Activated T-cell treated with anti-CD3 and anti-CD28 coated beads, Interleukin-2, amount 50 U/mL, for 72 hours (primary cell): ENCODE measurements at regions not wholly inside any gene's neighbourhood (a gene's known extent, or its start where the extent isn't known, plus 50 kb on each side); places are given as distances from the start of the nearest gene placed in this dataset.

Experiments
- ATAC-seq, 2 donors: fragments of 150-1000 bp; cut with Tn5 transposase; replicated peaks in 1 of 2; 2 replicates each; pipeline ENCODE4 v1.10.0; 2021; ENCODE audit warnings: moderate library complexity in 2 of 2, mild to moderate bottlenecking in 1 of 2
- DNase-seq, 2 donors: peaks; one replicate each; pipeline ENCODE4 v3.0.0; 2021 to 2022; ENCODE audit warnings: mixed read lengths in 1 of 2
- H3K27ac Mint-ChIP-seq: one replicate; pipeline ENCODE4 v1.8.0; 2022; ENCODE audit warnings: mild to moderate bottlenecking, moderate library complexity, mixed read lengths
- H3K27me3 Mint-ChIP-seq: one replicate; pipeline ENCODE4 v1.8.0; 2022; ENCODE audit warnings: low read depth, mixed read lengths
- H3K36me3 Mint-ChIP-seq, 2 donors: one replicate each; pipeline ENCODE4 v1.8.0; 2022; ENCODE audit warnings: mixed read lengths in 2 of 2, mild to moderate bottlenecking in 1 of 2; ENCODE audit not compliant: insufficient read depth in 2 of 2
- H3K4me1 Mint-ChIP-seq: one replicate; pipeline ENCODE4 v1.8.0; 2022; ENCODE audit warnings: low read depth, mixed read lengths
- H3K4me3 Mint-ChIP-seq, 2 donors: one replicate each; pipeline ENCODE4 v1.8.0; 2022; ENCODE audit warnings: mild to moderate bottlenecking in 2 of 2, mixed read lengths in 2 of 2, moderate library complexity in 2 of 2
- H3K9me3 Mint-ChIP-seq, 2 donors: one replicate each; pipeline ENCODE4 v1.8.0; 2022; ENCODE audit warnings: mixed read lengths in 2 of 2

DNA sequence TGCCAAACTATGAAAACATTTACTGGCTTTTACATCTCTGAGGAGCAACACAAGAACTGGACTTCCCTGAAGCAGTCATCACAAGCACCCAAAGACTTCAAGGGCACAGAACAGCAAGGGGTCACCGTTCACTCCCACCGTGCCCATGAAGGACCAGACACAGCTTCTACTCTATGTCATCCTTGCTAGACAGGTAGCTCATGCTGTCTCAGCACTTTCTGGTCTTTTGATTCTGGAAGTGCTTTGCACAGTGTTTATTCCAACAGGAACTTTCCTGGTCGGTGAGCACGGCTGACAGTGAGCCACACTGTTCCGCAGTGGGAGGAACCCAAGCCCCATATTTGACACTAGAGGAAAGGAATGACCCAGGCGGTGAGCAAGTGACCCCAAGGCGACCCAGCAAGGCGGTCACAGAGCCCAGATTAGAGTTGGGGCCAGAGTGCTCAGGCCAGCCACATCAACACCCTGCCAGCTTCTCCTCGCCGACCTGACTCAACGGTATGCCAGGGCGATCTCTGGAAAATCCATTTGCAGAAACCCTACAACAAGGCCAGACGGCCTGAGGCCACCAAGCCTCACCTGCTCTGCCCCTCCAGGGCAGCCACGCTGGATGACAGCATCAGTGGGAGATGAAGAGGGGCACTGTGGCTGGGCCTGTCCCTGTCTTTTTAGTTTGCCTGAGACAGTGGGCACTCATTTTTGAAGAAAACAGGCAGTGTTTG lies 318.6 kb downstream of the TCERG1L start:
- no peaks in the 10 kb centered on the region for H3K36me3 Mint-ChIP-seq
- peaks cover 10% of the 10 kb centered on the region for H3K27me3 Mint-ChIP-seq
- no peaks in the 10 kb centered on the region for H3K4me1 Mint-ChIP-seq
- no peak overlapping the region for H3K27ac Mint-ChIP-seq
- H3K4me3 Mint-ChIP-seq: no peak overlapping the region
- ATAC-seq (no peak), DNase-seq (no peak)
- H3K9me3 Mint-ChIP-seq: peaks cover 1 to 4% of the 10 kb centered on the region in 2 donors

DNA sequence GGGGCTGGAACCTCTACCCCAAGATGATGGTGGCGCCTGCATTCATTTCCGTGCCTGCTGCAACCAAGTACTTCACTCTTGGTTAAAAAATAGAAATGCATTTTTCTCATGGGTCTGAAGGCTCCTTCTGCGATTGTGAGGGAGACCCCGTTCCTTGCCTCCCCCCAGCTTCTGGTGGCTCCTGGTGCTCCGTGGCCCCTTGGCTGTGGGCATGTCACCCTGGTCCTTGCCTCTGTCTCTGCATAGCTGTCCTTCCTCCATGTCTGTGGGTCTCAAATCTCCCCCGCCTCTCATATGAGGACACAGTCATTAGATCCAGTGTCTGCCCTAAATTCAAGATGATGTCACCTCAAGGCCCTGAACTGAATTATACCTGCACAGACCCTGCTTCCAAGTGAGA lies 317.9 kb downstream of the TCERG1L start:
- Mint-ChIP-seq H3K27me3 (peaks cover 10% of the 10 kb centered on the region), H3K9me3 (peaks cover 1 to 4% of the 10 kb centered on the region in 2 donors), H3K36me3 (no peaks in the 10 kb centered on the region), H3K4me3 (no peak overlapping the region), H3K4me1 (no peaks in the 10 kb centered on the region), H3K27ac (no peak overlapping the region)
- no peak for DNase-seq
- no peak for ATAC-seq

DNA sequence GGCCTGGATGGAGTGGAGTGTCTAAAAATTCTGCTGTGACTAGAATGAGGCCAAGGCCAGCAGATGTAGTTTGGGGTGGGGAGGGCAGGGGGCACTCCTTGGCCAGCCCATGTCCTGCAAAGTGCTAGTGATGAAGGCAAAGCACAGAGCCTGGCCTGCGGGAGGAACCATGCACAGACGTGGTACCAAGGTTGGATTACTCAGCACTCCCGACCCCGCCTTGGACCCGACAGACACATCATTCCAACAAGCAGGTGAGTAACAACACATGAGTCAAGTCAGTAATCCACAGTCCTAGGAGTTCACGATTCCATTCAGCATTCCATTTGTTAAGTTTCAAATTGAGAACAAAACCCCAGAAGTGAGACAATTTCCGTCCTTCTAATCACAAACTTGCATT lies 317.3 kb downstream of the TCERG1L start:
- DNase-seq (no peak), ATAC-seq (no peak)
- peaks cover 10% of the 10 kb centered on the region for H3K27me3 Mint-ChIP-seq
- no peak overlapping the region for H3K4me3 Mint-ChIP-seq
- H3K27ac Mint-ChIP-seq: no peak overlapping the region
- H3K36me3 Mint-ChIP-seq: no peaks in the 10 kb centered on the region
- no peaks in the 10 kb centered on the region for H3K4me1 Mint-ChIP-seq
- peaks cover 1 to 4% of the 10 kb centered on the region in 2 donors for H3K9me3 Mint-ChIP-seq

DNA sequence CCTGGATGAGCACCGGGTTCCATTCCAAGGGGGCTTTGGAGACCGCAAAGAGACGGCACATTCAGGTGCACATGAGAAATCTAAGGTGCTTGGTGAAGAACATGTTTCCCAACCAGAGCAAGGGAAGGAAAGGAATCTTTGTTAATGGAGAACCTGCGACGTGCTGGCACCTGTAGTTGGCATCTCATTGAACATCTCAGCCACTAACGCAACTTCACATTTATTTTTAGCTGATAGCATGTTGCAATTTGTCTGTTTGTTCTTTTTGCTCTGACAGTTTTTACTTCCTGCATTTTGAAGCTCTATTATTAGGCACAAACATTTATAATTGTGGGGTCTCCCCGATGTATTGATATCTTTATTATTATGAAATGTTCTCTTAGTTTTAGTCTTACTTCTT lies 316.7 kb downstream of the TCERG1L start:
- no peaks in the 10 kb centered on the region for H3K36me3 Mint-ChIP-seq
- H3K27me3 Mint-ChIP-seq: peaks cover 10% of the 10 kb centered on the region
- peaks cover 1 to 4% of the 10 kb centered on the region in 2 donors for H3K9me3 Mint-ChIP-seq
- ATAC-seq (no peak), DNase-seq (no peak)
- no peak overlapping the region for H3K27ac Mint-ChIP-seq
- no peak overlapping the region for H3K4me3 Mint-ChIP-seq
- no peaks in the 10 kb centered on the region for H3K4me1 Mint-ChIP-seq

DNA sequence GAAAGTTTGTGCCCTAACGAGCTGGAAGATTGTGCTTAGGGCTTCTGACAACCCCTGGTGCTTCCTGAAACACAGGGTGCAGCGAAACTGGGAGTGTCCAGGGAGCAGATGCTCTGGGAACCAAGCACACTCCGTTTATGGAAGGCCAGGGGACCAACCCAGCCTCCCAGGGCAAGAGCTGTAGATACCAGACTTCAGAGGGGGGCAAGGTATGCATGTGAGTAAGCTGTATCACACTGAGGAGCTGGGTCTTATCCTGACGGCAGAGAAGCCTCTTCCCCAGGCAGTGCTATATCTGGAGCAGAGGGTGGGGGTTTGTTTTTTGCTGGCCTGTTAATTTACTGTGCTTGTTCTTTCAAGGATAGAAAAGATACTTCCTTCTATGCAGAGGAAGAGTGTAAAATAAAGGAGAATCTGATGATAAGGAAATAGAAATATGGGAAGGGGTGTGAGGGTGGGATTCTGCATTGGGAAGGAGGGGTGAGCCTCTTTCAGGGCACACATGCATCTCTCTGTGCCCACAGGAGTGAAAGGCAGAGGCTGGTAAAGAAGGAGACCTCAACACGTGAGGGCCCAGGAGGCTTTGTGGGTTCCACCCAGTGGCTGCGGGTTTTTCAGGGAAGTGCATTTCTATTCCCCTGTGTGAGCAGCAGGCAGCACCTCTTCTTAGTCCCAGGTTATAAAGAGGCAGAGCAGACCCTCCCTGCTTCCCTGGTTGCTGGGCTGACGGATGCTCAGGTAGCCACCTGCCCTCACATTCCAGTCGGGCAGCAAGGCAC lies 314.1 kb downstream of the TCERG1L start:
- no peak overlapping the region for H3K4me3 Mint-ChIP-seq
- no peak overlapping the region for H3K27ac Mint-ChIP-seq
- no peaks in the 10 kb centered on the region for H3K36me3 Mint-ChIP-seq
- no peaks in the 10 kb centered on the region for H3K4me1 Mint-ChIP-seq
- peaks cover 1 to 4% of the 10 kb centered on the region in 2 donors for H3K9me3 Mint-ChIP-seq
- H3K27me3 Mint-ChIP-seq: peaks cover 10% of the 10 kb centered on the region
- DNase-seq: no peak
- no peak for ATAC-seq

DNA sequence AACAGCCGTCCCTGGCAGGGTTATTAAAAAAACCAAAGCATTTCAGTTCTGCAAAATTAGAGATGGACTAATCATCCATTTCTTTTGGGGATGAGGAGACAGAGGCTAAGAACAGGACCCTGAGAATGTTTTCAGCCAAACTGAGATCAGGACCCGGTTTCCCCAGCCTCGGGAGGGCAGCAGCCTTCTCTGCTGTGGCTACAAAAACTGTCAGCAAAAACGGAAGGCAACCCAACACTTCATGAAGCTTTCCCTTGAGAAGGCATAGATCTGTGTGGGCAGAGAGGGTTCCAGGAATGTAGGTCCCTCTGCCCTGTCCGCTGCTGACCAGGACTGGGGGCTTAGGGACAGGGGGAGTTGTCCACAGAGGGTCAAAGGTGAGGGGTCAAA lies 313.5 kb downstream of the TCERG1L start:
- H3K27me3 Mint-ChIP-seq: peaks cover 10% of the 10 kb centered on the region
- DNase-seq: no peak
- H3K27ac Mint-ChIP-seq: no peak overlapping the region
- no peaks in the 10 kb centered on the region for H3K36me3 Mint-ChIP-seq
- no peak overlapping the region for H3K4me3 Mint-ChIP-seq
- H3K9me3 Mint-ChIP-seq: peaks cover 1 to 4% of the 10 kb centered on the region in 2 donors
- ATAC-seq: no peak
- no peaks in the 10 kb centered on the region for H3K4me1 Mint-ChIP-seq

DNA sequence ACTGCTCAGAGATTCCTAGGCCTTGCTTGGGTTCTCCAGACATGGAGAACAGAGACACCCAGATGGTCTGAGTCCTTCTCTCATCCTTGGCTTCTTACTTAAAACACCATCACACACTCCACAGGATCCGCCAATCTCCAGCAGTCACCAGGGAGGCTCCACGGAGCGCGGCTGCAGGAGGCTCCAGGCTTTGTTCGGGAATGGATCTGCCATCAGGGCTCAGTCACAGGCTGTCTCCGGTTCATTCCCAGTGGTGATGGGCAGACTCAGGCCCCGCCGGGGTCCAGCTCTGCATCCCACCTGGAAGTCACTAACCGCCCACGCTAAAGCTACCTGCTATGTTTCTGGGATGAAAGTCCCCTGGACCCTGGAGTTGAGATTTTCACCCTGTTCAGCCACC lies 312.9 kb downstream of the TCERG1L start:
- peaks cover 10% of the 10 kb centered on the region for H3K27me3 Mint-ChIP-seq
- no peaks in the 10 kb centered on the region for H3K36me3 Mint-ChIP-seq
- H3K9me3 Mint-ChIP-seq: peaks cover 1 to 4% of the 10 kb centered on the region in 2 donors
- ATAC-seq: no peak
- no peaks in the 10 kb centered on the region for H3K4me1 Mint-ChIP-seq
- DNase-seq: no peak
- H3K27ac Mint-ChIP-seq: no peak overlapping the region
- H3K4me3 Mint-ChIP-seq: no peak overlapping the region

DNA sequence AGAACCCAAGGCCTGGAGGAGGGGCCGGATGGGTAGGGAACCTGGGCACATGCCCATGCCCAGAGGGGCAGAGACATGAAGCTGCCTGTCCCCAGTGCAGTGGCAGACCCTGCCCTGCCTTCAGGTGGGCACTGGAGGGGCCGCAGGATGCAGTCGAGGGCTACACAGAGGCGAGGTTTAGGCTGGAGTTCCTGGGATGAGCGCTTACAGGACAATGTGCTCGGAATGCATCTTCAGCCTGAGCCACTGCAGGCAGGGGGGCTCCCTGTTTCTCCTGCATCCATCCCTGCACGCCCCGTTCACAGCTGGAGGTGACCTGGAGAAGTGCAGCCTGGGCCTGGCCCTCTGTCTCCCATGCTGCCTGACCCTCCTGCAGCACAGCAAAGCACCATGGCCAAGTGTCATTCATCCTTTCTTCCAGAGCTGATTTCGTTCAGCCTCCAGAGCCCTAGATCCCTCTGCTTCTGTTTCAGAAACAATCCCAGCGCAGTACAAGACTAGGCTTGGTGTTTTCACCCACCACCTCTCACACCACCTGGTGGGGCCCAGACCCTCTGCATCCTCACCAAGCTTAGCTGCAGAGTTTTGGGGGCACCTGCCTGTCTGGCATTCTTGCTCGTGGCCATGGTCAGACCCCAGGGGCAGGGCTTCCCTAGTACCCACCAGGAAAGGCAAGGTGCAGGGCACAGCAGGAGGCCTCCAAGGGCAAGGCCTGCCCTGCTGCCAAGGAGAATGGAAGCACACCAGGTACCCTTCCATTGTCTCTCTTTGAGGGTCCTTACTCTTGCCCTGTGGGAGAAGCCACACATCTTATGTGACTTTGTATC lies 311.9 kb downstream of the TCERG1L start:
- ATAC-seq (no peak), DNase-seq (no peak)
- H3K4me1 Mint-ChIP-seq: no peaks in the 10 kb centered on the region
- no peak overlapping the region for H3K27ac Mint-ChIP-seq
- H3K27me3 Mint-ChIP-seq: peaks cover 10% of the 10 kb centered on the region
- no peak overlapping the region for H3K4me3 Mint-ChIP-seq
- no peaks in the 10 kb centered on the region for H3K36me3 Mint-ChIP-seq
- H3K9me3 Mint-ChIP-seq: peaks cover 1 to 4% of the 10 kb centered on the region in 2 donors

DNA sequence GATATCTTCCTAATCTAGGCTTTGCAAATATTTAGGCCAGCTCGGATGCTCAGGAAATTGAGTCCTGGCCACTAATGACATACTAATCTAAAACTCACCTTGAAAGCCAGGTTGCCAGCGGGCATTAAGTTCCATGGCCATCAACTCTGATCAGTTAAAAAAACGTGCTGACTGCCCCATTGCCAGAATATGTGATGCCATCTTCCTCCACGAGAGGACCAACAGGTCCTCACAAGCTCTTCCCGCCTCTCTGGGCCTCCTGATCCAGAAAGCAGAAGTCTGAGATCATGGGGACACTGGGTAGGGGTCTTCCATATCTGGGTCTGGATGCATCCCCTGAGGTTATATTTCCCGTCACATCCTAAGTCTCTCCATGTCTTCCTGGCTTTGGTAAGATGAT lies 311.3 kb downstream of the TCERG1L start:
- Mint-ChIP-seq H3K9me3 (peaks cover 1 to 4% of the 10 kb centered on the region in 2 donors), H3K4me1 (no peaks in the 10 kb centered on the region), H3K36me3 (no peaks in the 10 kb centered on the region), H3K4me3 (no peak overlapping the region), H3K27me3 (peaks cover 10% of the 10 kb centered on the region), H3K27ac (no peak overlapping the region)
- no peak for DNase-seq
- no peak for ATAC-seq

DNA sequence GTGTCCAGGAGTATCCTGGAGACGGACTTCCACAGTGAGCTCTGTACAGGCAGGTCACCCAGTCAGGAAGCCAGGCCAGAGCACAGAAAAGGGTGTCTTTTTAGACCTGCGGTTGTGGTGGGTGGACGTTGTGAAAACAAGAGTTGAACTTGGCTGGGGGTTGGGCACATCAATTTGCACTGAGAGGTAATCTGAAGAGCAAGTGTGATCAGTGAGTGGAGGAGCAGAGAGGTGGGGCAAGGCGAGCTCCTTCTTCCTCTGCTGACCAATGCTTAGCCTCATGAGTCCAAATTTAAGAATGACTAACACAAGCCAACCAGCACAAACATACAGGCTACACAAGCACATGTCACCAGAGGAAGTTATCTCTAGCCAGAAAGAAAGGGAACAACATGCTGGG lies 310.8 kb downstream of the TCERG1L start:
- Mint-ChIP-seq H3K4me1 (no peaks in the 10 kb centered on the region), H3K9me3 (peaks cover 1 to 6% of the 10 kb centered on the region in 2 donors), H3K27me3 (peaks cover 10% of the 10 kb centered on the region), H3K4me3 (no peak overlapping the region), H3K36me3 (no peaks in the 10 kb centered on the region), H3K27ac (no peak overlapping the region)
- ATAC-seq: no peak
- no peak for DNase-seq

DNA sequence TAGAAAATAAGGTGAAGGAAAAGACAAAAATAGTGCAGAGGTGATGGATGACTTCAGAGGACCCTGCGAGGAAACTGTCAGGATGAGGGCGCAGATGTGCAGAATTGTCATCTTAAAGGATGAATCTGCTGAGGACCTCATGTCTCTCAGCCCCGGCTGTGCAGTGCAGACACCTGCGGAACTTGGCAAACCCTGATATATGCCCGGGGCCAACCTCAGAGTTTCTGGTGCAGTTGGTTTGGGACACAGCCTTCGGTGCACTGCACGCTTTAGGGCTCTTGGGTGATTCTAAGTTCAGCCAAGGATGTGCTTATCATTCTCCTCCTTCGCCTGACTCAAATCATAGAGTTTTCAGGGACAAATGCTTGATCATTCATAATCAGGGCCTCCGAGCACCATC lies 310.1 kb downstream of the TCERG1L start:
- Mint-ChIP-seq H3K36me3 (no peaks in the 10 kb centered on the region), H3K27ac (no peak overlapping the region), H3K27me3 (peaks cover 8% of the 10 kb centered on the region), H3K4me1 (no peaks in the 10 kb centered on the region), H3K9me3 (peaks cover 0 to 6% of the 10 kb centered on the region in 2 donors), H3K4me3 (no peak overlapping the region)
- DNase-seq (no peak), ATAC-seq (no peak)

DNA sequence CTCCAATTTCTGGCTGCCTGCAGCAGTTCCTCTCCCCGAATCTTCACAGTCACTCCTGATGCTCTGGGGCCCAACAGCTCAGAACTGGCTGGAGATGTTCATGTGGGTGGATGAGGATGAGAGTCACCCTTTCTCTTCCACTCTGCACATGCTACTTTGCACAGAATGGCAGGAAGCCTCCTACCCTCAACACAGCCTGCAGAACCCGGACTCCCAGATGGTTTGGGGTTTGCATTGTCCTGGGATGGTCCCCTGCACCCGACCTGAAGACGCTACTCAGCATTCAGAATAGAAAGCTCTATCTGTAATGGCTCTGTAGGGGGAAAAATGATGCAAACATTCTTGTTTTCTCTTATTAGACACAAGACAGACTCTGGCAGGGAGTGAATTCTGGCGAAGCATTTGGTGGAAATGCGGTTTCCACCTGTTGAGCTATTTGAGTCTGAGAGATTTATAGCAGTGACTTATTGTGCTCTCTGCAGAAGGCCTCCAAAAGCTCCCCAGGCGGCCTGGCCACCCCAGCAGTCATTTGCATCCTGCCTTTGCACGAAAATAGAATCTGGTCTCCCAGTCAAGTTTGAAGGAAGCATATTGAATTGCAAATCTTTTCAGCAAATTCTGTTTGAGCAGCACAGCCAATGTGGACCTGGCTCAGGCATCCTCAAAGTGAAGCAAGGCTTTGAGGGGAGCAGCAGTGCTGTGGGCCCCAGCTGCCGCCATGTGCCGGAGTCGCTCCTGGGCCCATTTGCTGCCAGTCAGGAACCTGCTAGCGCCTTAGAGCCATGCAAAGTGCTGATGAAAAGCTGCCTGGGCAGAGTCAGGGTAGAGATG lies 309.3 kb downstream of the TCERG1L start:
- Mint-ChIP-seq H3K4me1 (no peaks in the 10 kb centered on the region), H3K27ac (no peak overlapping the region), H3K9me3 (peaks cover 0 to 2% of the 10 kb centered on the region in 2 donors), H3K27me3 (peaks cover under 1% of the 10 kb centered on the region), H3K4me3 (no peak overlapping the region), H3K36me3 (no peaks in the 10 kb centered on the region)
- no peak for DNase-seq
- ATAC-seq: no peak
